PC-9 (cell line): ENCODE measurements at regions not wholly inside any gene's neighbourhood (a gene's known extent, or its start where the extent isn't known, plus 50 kb on each side); places are given as distances from the start of the nearest gene placed in this dataset.

ENCODE experiments used
- BruUV-seq: library from RNA; stranded (reverse); fragments of 400-500 nt; replicated peaks from 2 replicates; lab custom pipeline; 2021; lab: Mats Ljungman, UMichigan
- CTCF ChIA-PET: fragments of 300-600 bp; sonication (Branson Sonifier 250); formaldehyde crosslinking; loops from one replicate; lab custom pipeline; 2022; ENCODE audit warnings: antibody characterized with exemption; lab: Charles Lee
- POLR2A ChIA-PET: fragments of 300-600 bp; sonication (Branson Sonifier 250); formaldehyde crosslinking; loops from one replicate; lab custom pipeline; 2022; ENCODE audit warnings: antibody characterized with exemption; ENCODE audit not compliant: unreplicated experiment; lab: Charles Lee
- DNase-seq, 2 experiments: peaks; one replicate each; pipeline versions ENCODE4 v3.0.0 to v3.0.0-alpha.2; 2015 to 2022; ENCODE audit warnings: mixed read lengths in 1 of 2
- H2AFZ ChIP-seq: fragments of 200-600 bp; sonication (generic); 2 replicates; pipeline ENCODE4 v1.8.1; 2017; ENCODE audit warnings: antibody characterized with exemption
- H3F3A ChIP-seq: fragments of 200-600 bp; sonication (generic); 2 replicates; pipeline ENCODE4 v1.8.1; 2017; ENCODE audit warnings: antibody characterized with exemption, mild to moderate bottlenecking, low read depth; ENCODE audit not compliant: insufficient read depth
- H3K27ac ChIP-seq: fragments of 200-600 bp; sonication (generic); 2 replicates; pipeline ENCODE4 v1.6.1; 2016; ENCODE audit warnings: mixed run types
- H3K27me3 ChIP-seq: fragments of 200-600 bp; sonication (generic); 2 replicates; pipeline ENCODE4 v1.6.1; 2016; ENCODE audit warnings: low read depth, mixed run types; ENCODE audit not compliant: insufficient read depth
- H3K36me3 ChIP-seq: fragments of 200-600 bp; sonication (generic); 2 replicates; pipeline ENCODE4 v1.6.1; 2016; ENCODE audit warnings: low read depth, mixed run types
- H3K4me1 ChIP-seq: fragments of 200-600 bp; sonication (generic); replicated peaks from 2 replicates; pipeline ENCODE4 v1.6.1; 2016; ENCODE audit warnings: mixed run types; ENCODE audit not compliant: insufficient read depth
- H3K4me2 ChIP-seq: fragments of 200-600 bp; sonication (generic); 2 replicates; pipeline ENCODE4 v1.6.1; 2017; ENCODE audit warnings: mixed run types
- H3K4me3 ChIP-seq: fragments of 200-600 bp; sonication (generic); 2 replicates; pipeline ENCODE4 v1.6.1; 2016; ENCODE audit warnings: mixed run types
- H3K79me2 ChIP-seq: fragments of 200-600 bp; sonication (generic); 2 replicates; pipeline ENCODE4 v1.6.1; 2017; ENCODE audit warnings: low read depth, mixed run types
- H3K9me2 ChIP-seq: fragments of 200-600 bp; sonication (generic); 2 replicates; pipeline ENCODE4 v1.8.1; 2017; ENCODE audit warnings: mild to moderate bottlenecking; ENCODE audit not compliant: insufficient read depth
- H3K9me3 ChIP-seq: fragments of 200-600 bp; sonication (generic); 2 replicates; pipeline ENCODE4 v1.8.1; 2016; ENCODE audit warnings: low read depth; ENCODE audit not compliant: insufficient read depth
- H4K20me1 ChIP-seq: fragments of 200-600 bp; sonication (generic); 2 replicates; pipeline ENCODE4 v1.8.1; 2017; ENCODE audit not compliant: insufficient read depth
- EZH2 ChIP-seq: fragments of 200-600 bp; sonication (generic); IDR thresholded peaks from 2 replicates; pipeline ENCODE4 v1.8.0; 2017; ENCODE audit warnings: antibody characterized with exemption, low read depth
- intact Hi-C: fragments of 100-400 bp; cut with micrococcal nuclease; formaldehyde crosslinking; loops from one replicate; pipeline ENCODE4 v1.10.0; 2022; ENCODE audit not compliant: unreplicated experiment
- TF ChIP-seq, protein P1 (sequence below): fragments of 200-600 bp; sonication (generic); conservative IDR thresholded peaks from 2 replicates; pipeline ENCODE4 v1.6.1; 2017; ENCODE audit warnings: mixed run types, antibody characterized with exemption, mild to moderate bottlenecking, moderate library complexity

DNA sequence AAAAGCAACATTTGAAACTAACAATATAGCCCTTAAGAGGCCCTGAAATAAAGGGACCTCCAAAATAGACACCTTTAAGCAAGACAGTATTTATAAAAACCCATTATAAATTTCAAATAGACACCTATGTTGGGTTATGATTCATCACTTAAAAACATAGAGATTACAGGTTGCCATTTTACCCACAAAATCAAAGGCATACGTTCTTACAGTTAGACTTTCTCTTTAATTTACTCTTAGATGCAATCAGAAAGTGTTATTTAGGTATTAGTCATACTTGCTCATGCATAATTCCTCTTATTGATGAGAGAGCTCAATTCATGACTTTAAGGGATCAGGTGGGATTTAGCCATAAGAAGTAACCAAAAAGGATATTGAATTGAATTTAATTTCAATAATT, 51.5 kb upstream of the TMEM200A start:
- ChIA-PET CTCF (no interaction called here), POLR2A (no interaction called here)
- Histone ChIP-seq H3K4me3 (no peak overlapping the region), H3K79me2 (no peaks in the 10 kb centered on the region), H3K9me2 (no peaks in the 10 kb centered on the region), H2AFZ (0 out of 2 replicates have a peak overlapping the region, but pooled peaks have one; percentile 18), H3K27me3 (no peaks in the 10 kb centered on the region), H3F3A (no peaks in the 10 kb centered on the region), H3K36me3 (no peaks in the 10 kb centered on the region), H3K27ac (no peak overlapping the region), H3K4me1 (no peaks in the 10 kb centered on the region), H4K20me1 (no peaks in the 10 kb centered on the region), H3K4me2 (no peak overlapping the region), H3K9me3 (no peaks in the 10 kb centered on the region)
- BruUV-seq = no TSS peak
- no peak for DNase-seq
- TF ChIP-seq EZH2 = no peak
- TF ChIP-seq, protein P1, sequence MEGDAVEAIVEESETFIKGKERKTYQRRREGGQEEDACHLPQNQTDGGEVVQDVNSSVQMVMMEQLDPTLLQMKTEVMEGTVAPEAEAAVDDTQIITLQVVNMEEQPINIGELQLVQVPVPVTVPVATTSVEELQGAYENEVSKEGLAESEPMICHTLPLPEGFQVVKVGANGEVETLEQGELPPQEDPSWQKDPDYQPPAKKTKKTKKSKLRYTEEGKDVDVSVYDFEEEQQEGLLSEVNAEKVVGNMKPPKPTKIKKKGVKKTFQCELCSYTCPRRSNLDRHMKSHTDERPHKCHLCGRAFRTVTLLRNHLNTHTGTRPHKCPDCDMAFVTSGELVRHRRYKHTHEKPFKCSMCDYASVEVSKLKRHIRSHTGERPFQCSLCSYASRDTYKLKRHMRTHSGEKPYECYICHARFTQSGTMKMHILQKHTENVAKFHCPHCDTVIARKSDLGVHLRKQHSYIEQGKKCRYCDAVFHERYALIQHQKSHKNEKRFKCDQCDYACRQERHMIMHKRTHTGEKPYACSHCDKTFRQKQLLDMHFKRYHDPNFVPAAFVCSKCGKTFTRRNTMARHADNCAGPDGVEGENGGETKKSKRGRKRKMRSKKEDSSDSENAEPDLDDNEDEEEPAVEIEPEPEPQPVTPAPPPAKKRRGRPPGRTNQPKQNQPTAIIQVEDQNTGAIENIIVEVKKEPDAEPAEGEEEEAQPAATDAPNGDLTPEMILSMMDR = no peak
- intact Hi-C loops = no loop called here

DNA sequence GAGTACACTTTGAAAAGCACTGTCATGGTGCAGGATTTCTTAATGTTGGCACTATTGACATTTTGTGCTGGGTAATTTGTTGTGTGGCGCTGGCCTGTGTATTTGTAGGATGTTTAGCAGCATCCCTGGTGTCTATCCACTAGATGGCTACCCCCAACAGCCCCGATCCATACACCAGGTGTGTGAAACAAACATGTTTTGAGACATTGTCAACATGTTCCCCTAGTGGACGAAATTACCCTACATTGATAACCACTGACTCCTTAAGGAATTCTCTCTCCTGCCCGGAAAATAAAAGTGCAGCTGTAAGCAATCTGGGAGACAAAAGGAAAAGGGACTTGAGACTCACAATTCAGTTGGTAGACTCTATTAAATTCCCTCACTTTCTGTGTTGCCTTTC, 52.6 kb upstream of the TMEM200A start:
- Histone ChIP-seq H2AFZ (no peak overlapping the region), H3K9me2 (no peaks in the 10 kb centered on the region), H3K27me3 (no peaks in the 10 kb centered on the region), H3F3A (no peaks in the 10 kb centered on the region), H4K20me1 (no peaks in the 10 kb centered on the region), H3K79me2 (no peaks in the 10 kb centered on the region), H3K27ac (no peak overlapping the region), H3K36me3 (no peaks in the 10 kb centered on the region), H3K9me3 (no peaks in the 10 kb centered on the region), H3K4me1 (no peaks in the 10 kb centered on the region; the same call in 1 of the 2 replicates), H3K4me2 (no peak overlapping the region), H3K4me3 (no peak overlapping the region)
- CTCF ChIA-PET = no interaction called here
- TF ChIP-seq EZH2 = no peak
- TF ChIP-seq, protein P1 = no peak
- POLR2A ChIA-PET = no interaction called here
- no peak for DNase-seq
- BruUV-seq = no TSS peak
- intact Hi-C loops = no loop called here

DNA sequence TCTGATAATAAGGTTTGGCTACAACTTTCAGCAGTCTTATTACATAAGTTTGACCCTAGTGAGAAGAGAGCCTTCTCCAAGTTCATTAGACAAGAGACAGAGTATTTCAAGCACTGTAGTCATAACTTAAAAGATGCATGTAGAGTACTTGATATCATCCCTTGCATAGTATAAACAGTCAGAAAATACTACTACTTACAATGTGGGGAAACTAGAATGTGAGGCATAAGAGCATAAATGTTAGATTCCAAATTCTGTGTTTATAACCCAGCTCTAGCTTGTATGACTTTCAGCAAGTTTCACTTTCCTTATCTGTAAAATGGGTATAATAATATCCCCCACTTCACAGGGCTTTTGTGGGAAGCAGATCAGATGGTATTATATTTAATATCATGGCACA, 56.8 kb upstream of the TMEM200A start:
- Histone ChIP-seq H3K79me2 (no peaks in the 10 kb centered on the region), H2AFZ (no peak overlapping the region), H4K20me1 (no peaks in the 10 kb centered on the region), H3K9me3 (no peaks in the 10 kb centered on the region), H3K9me2 (no peaks in the 10 kb centered on the region), H3K36me3 (no peaks in the 10 kb centered on the region), H3F3A (no peaks in the 10 kb centered on the region), H3K27me3 (no peaks in the 10 kb centered on the region), H3K4me1 (no peaks in the 10 kb centered on the region; the same call in 1 of the 2 replicates), H3K27ac (no peak overlapping the region), H3K4me2 (no peak overlapping the region), H3K4me3 (no peak overlapping the region)
- intact Hi-C loops = no loop called here
- CTCF ChIA-PET = no interaction called here
- POLR2A ChIA-PET = no interaction called here
- no TSS peak for BruUV-seq
- no peak for TF ChIP-seq EZH2
- TF ChIP-seq, protein P1 = no peak
- DNase-seq = no peak
